ENCODE measurements at regions not wholly inside any gene's neighbourhood (a gene's known extent, or its start where the extent isn't known, plus 50 kb on each side); places are given as distances from the start of the nearest gene placed in this dataset.

GRCh38 chr6:14063756-14064155 is 53.8 kb upstream of the CD83 start:
- DNase-seq = no peak

GRCh38 chr6:14065350-14065749 is 52.2 kb upstream of the CD83 start:
- no peak for DNase-seq

- peak in 6 of 51 donors; percentile 2 to 28 (median 8) for DNase-seq
Measured at GRCh38 chr6:14066782-14067406, 50.7 kb upstream of the CD83 start.

- DNase-seq = no peak
Measured at GRCh38 chr6:14067656-14068055, 49.9 kb upstream of the CD83 start.

Data from hypothalamus (tissue), 51 donors.